Endometrial microvascular endothelial cells (primary cell): ENCODE measurements at regions not wholly inside any gene's neighbourhood (a gene's known extent, or its start where the extent isn't known, plus 50 kb on each side); places are given as distances from the start of the nearest gene placed in this dataset.
"Not testable (repeated sequence)": the region's sequence is repeated elsewhere in the genome, so short reads cannot be mapped to it uniquely, and the experiment has no call there.

Experiments used
- in situ Hi-C: cut with HindIII; loops from 2 replicates; pipeline ENCODE4 v1.10.0; 2017; ENCODE audit warnings: low sequenced_read_pairs, low pct_unique_long_range_greater_than_20kb; ENCODE audit errors: inconsistent ontology term

DNA sequence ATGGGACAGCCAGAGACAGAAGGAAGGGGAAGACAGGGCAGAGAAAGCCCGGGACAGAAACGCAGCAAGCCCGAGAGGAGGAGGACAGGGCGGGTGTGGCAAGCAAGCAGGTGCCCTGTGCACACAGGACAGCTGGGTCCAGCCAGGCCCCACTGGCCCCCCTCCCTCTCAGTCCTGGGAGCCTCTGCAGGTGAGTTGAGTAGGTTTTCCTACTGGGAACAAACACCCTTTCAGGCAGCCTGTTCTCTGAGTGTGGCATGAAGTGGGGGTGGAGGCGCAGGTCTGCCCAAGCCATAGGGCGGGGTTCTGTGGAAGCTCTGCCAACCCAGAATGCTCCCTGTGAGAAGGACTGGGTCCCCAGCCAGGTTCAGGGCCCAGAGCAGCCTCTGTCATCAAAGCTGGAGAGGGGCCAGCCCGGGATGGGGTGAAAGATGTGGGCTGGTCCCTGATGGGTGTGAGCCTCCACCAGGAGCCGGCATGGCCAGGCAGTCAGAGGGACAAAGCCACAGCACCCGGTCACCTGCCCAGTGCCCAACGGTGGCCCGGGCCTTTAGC lies 129.4 kb downstream of the TFCP2L1 start:
- in situ Hi-C loops, result no loop called here

DNA sequence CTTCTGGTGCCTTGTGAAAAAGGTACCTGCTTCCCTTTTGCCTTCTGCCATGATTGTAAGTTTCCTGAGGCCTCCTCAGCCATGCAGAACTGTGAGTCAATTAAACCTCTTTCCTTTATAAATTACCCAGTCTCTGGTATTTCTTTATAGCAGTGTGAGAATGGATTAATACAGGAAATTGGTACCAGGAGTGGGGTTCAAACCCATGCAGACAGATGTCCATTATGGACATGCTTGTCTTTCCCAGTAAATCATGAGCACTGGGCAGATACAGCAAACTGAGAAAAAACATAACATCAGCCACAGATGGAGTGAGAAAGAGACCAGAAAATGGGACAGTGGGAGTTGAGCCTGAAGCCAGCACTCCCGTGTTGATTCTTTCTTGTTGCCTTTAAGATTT lies 127.5 kb downstream of the TFCP2L1 start:
- in situ Hi-C loops, result not testable (repeated sequence)

DNA sequence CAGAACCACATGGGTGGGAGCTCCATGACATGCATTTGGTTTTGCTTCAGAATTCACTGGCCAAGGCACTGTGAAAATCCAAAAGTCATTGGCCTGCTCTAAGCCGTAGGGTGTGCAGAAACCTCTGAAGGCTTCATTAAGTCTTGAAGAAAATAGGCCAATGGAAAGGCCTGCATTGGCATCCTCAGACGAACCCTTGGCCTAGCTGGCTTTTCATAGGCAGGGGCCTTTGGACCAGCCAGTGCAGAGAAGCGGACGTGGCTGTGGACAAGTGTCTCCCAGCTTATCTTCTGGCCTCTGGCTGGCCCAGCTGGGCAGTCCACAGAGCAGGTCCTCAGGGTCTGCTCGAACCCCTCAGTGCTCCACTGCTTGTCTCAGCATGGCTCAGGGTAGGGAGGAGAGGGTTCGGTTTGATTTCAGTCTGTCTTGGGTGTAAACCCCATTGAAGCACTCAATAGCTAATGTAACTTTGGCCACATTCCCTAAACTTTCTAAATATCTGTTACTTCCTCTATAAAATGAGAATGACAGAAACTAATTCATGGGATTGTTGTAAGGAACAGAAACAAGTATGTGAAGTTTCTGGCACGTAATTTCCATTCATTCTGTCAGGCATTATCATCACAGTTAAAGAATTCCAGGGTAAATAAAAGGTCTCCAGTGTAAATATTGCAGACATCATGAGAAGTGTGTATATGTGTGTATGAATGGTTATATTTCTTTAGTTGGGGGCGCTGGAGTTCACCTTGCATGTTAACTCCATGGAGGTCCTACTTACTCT lies 125.5 kb downstream of the TFCP2L1 start:
- in situ Hi-C loops, result no loop called here

DNA sequence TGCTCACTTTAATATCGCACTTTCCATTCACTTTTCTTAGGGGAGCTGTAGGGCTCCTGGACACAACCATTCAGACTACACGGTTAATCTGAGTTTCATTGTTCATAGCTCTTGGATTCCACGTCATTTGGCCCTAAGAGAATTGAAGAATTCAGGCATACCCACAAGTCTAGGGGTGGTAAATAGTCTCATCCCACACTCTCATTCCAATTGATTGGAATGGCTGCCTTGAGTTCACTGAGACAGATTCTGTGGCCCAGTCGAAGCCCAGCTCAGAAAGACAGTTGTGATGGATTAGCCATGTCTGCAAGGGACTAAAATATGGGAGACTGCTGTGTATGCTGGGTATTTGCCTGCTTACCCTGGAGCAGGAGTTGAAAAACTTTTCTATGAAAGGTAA lies 124.6 kb downstream of the TFCP2L1 start:
- in situ Hi-C loops, result no loop called here

DNA sequence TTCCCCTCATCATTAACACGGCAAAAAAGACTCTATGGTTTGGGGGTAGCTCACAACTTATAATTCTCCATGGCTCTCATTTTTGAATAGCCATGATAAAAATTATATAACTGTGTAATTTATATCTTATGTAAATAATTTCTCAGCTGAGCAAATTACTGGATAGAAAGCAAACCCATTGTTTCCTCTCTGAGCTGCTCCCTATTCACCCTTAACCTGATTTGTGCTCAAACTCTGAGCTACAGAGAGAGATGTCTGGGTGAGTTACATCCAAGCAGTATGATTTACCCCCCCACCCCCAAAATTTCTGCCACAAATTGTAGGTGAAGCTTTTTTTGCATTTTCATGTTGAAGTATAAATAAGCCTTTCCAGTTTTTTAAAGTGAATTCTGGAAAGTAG lies 123.7 kb downstream of the TFCP2L1 start:
- in situ Hi-C loops, result no loop called here

DNA sequence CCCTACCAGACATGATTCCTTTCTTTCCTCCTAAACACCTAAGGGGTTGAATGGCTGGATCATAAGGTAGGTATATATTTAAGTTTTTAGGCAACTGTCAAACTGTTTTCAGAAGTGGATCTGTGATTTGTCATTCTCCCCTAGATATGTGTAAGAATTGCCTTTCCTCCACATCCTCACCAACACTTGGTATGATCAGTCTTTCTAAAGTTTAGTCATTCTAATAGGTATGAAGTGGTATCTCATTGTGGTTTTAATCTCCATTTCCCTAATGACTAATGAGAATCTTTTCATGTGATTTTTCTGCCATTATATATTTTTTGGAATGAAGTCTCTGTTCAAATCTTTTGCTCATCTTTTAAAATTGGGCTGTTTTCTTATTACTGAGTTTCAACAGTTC lies 122.1 kb downstream of the TFCP2L1 start:
- in situ Hi-C loops, result no loop called here

DNA sequence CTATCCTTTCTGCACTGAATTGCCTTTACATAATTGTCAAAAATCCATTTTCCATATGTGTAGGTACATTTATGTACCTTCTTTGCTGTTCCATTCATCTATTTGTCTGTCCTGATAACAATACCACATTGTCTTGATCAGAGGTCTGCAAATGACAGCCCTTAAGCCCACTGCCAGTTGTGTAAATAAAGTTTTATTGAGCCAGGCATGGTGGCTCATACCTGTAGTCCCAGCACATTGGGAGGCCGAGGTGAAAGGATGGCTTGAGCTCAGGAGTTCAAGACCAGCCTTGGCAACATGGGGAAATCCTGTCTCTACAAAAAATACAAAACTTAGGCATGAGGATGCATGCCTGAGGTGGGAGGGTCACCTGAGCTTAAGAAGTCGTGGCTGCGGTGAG lies 121.0 kb downstream of the TFCP2L1 start:
- in situ Hi-C loops, result no loop called here

DNA sequence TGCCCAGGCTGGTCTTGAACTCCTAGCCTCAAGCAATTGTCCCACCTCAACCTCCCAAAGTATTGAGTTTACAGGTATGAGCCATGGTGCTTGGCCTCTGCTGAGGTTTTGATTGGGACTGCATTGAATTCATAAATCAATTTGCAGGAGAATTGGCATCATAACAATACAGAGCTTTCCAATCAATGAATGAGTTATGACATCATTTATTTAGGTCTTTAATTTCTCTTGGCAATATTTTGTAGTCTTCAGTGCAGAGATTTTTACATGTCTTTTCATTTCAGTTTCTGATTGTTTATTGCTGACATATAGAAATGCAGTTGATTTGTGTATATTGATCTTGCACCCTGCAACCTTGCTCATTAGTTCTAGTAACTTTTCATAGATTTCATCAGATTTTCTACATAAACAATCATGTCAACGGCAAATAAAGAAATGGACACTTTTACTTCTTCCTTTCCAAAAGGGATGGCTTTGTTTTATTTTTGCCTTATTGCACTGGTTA lies 119.9 kb downstream of the TFCP2L1 start:
- in situ Hi-C loops, result no loop called here
